ENCODE measurements at regions not wholly inside any gene's neighbourhood (a gene's known extent, or its start where the extent isn't known, plus 50 kb on each side); places are given as distances from the start of the nearest gene placed in this dataset.

GRCh38 chr2:196293751-196294515 lies 122.6 kb upstream of the STK17B start:
- Histone ChIP-seq H3K36me3 (ENCODE audit: control insufficient read depth, insufficient read depth, low read length) (no peaks in the 10 kb centered on the region), H3K9ac (ENCODE audit: insufficient read depth in 1 of 2, low read depth in 2 of 2, low read length in 2 of 2) (no peak overlapping the region), H3K79me2 (ENCODE audit: control insufficient read depth, insufficient read depth, low read length) (no peaks in the 10 kb centered on the region), H3K9me1 (ENCODE audit: control insufficient read depth, insufficient read depth, low read length) (no peaks in the 10 kb centered on the region), H3K27me3 (ENCODE audit: control insufficient read depth in 2 of 2, insufficient read depth in 2 of 2, low read length in 2 of 2) (no peaks in the 10 kb centered on the region), H4K20me1 (replicated peaks; ENCODE audit: control insufficient read depth, insufficient read depth, low read length) (no peaks in the 10 kb centered on the region; the same call in 1 of the 2 replicates), H3K9me3 (replicated peaks; ENCODE audit: control insufficient read depth, insufficient read depth, low read depth, low read length) (no peaks in the 10 kb centered on the region), H3K4me1 (replicated peaks in 1 of 2; ENCODE audit: control insufficient read depth in 2 of 2, insufficient read depth in 2 of 2, low read length in 2 of 2) (no peaks in the 10 kb centered on the region), H3K4me2 (ENCODE audit: insufficient read depth, low read length) (no peak overlapping the region), H2AFZ (ENCODE audit: low read depth, low read length) (no peak overlapping the region), H3K27ac (ENCODE audit: extremely low read depth, low read depth, low read length) (no peak overlapping the region), H3K4me3 (no peak overlapping the region)
- BruUV-seq (replicated peaks), result no TSS peak
- DNase-seq (ENCODE audit: extremely low read depth in 1 of 4, low spot score in 3 of 4), result no peak
- WGBS (ENCODE audit: insufficient coverage, low coverage, missing lambda C conversion rate), result 0% methylated on average over 3 of the region's 3 CpGs
- ChIA-PET CTCF (ENCODE audit: low intra/inter-chr PET ratio) (no interaction called here), POLR2A (interaction anchor here (0.5 kb wide), 1 partner anchor 134 kb away, joined by 3 read pairs; no protein-coding TSS in a partner anchor)
- no peak for FAIRE-seq
- in situ Hi-C loops (cut with MboI) (loop anchor here (10.0 kb wide), 1 partner anchor 161 kb away; no protein-coding TSS in a partner anchor), intact Hi-C loops (cut with micrococcal nuclease) (loop anchor here (2.0 to 5.0 kb wide), 2 partner anchors 163 to 217 kb away; no protein-coding TSS in a partner anchor)
- ATAC-seq, result no peak
- TF ChIP-seq ZNF184 (CRISPR knock-in tag; IDR thresholded peaks at IDR 0.05) (no peak), ZNF140 (CRISPR knock-in tag; IDR thresholded peaks at IDR 0.05) (no peak), SIX5 (IDR thresholded peaks at IDR 0.05; ENCODE audit: borderline replicate concordance in 1 of 2, insufficient read depth in 1 of 2, low read depth in 1 of 2, low read length in 2 of 2) (no peak), KLF1 (tag; IDR thresholded peaks at IDR 0.05) (no peak), E2F3 (CRISPR knock-in tag; IDR thresholded peaks at IDR 0.05) (no peak), ATF3 (IDR thresholded peaks at IDR 0.05) (peak; percentile 48; the same call in 1 of the 2 replicates), ATF3 (CRISPR knock-in tag; conservative IDR thresholded peaks at IDR 0.05) (no peak), ZNF316 (IDR thresholded peaks at IDR 0.05) (no peak), ZNF79 (CRISPR knock-in tag; IDR thresholded peaks at IDR 0.05; ENCODE audit: low read depth) (no peak), SMAD3 (CRISPR knock-in tag; conservative IDR thresholded peaks at IDR 0.05) (no peak), FOXA3 (CRISPR knock-in tag; conservative IDR thresholded peaks at IDR 0.05 in 1 of 2, IDR thresholded peaks at IDR 0.05 in 1 of 2) (no peak), ARID2 (IDR thresholded peaks at IDR 0.05) (no peak)
- TF ChIP-seq, protein P1, sequence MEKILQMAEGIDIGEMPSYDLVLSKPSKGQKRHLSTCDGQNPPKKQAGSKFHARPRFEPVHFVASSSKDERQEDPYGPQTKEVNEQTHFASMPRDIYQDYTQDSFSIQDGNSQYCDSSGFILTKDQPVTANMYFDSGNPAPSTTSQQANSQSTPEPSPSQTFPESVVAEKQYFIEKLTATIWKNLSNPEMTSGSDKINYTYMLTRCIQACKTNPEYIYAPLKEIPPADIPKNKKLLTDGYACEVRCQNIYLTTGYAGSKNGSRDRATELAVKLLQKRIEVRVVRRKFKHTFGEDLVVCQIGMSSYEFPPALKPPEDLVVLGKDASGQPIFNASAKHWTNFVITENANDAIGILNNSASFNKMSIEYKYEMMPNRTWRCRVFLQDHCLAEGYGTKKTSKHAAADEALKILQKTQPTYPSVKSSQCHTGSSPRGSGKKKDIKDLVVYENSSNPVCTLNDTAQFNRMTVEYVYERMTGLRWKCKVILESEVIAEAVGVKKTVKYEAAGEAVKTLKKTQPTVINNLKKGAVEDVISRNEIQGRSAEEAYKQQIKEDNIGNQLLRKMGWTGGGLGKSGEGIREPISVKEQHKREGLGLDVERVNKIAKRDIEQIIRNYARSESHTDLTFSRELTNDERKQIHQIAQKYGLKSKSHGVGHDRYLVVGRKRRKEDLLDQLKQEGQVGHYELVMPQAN (IDR thresholded peaks at IDR 0.05; ENCODE audit: borderline replicate concordance), result no peak
- TF ChIP-seq, protein P2, sequence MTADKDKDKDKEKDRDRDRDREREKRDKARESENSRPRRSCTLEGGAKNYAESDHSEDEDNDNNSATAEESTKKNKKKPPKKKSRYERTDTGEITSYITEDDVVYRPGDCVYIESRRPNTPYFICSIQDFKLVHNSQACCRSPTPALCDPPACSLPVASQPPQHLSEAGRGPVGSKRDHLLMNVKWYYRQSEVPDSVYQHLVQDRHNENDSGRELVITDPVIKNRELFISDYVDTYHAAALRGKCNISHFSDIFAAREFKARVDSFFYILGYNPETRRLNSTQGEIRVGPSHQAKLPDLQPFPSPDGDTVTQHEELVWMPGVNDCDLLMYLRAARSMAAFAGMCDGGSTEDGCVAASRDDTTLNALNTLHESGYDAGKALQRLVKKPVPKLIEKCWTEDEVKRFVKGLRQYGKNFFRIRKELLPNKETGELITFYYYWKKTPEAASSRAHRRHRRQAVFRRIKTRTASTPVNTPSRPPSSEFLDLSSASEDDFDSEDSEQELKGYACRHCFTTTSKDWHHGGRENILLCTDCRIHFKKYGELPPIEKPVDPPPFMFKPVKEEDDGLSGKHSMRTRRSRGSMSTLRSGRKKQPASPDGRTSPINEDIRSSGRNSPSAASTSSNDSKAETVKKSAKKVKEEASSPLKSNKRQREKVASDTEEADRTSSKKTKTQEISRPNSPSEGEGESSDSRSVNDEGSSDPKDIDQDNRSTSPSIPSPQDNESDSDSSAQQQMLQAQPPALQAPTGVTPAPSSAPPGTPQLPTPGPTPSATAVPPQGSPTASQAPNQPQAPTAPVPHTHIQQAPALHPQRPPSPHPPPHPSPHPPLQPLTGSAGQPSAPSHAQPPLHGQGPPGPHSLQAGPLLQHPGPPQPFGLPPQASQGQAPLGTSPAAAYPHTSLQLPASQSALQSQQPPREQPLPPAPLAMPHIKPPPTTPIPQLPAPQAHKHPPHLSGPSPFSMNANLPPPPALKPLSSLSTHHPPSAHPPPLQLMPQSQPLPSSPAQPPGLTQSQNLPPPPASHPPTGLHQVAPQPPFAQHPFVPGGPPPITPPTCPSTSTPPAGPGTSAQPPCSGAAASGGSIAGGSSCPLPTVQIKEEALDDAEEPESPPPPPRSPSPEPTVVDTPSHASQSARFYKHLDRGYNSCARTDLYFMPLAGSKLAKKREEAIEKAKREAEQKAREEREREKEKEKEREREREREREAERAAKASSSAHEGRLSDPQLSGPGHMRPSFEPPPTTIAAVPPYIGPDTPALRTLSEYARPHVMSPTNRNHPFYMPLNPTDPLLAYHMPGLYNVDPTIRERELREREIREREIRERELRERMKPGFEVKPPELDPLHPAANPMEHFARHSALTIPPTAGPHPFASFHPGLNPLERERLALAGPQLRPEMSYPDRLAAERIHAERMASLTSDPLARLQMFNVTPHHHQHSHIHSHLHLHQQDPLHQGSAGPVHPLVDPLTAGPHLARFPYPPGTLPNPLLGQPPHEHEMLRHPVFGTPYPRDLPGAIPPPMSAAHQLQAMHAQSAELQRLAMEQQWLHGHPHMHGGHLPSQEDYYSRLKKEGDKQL (CRISPR knock-in tag; IDR thresholded peaks at IDR 0.05; ENCODE audit: borderline replicate concordance), result no peak
